GM18873 (cell line): ENCODE measurements at regions not wholly inside any gene's neighbourhood (a gene's known extent, or its start where the extent isn't known, plus 50 kb on each side); places are given as distances from the start of the nearest gene placed in this dataset.

Experiments used
- ATAC-seq: cut with Tn5 transposase; IDR thresholded peaks from one replicate; pipeline ENCODE4 v1.9.1; 2021; ENCODE audit warnings: mild to moderate bottlenecking, moderate library complexity, moderate number of reproducible peaks; ENCODE audit not compliant: unreplicated experiment, low FRiP score

GRCh38 chr5:82815871-82816270, 261.3 kb downstream of the TMEM167A start:
- no peak for ATAC-seq

DNA sequence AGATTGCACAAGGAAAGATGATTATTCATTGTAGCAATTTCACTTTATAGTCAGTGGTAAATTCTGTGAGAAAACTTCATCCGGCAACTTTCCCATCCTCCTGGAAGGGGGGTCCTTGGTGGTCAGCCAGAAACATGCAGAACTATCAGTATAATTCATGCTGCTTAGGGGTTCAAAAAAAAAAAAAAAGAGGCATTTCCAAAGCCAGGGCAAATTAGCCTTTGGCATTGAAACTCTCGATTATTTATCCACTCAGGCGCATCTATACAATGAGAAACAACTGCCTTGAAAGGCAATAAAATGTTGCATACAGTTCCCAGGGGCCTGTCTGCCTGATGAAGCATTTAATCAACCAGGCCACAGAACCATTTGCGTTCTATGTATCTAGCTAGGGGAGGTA, 263.3 kb downstream of the TMEM167A start:
- ATAC-seq = no peak

- no peak for ATAC-seq
Measured at GRCh38 chr5:82812575-82812974, 264.6 kb downstream of the TMEM167A start.

- ATAC-seq = no peak
Measured at GRCh38 chr5:82811490-82811889, 265.7 kb downstream of the TMEM167A start.

DNA sequence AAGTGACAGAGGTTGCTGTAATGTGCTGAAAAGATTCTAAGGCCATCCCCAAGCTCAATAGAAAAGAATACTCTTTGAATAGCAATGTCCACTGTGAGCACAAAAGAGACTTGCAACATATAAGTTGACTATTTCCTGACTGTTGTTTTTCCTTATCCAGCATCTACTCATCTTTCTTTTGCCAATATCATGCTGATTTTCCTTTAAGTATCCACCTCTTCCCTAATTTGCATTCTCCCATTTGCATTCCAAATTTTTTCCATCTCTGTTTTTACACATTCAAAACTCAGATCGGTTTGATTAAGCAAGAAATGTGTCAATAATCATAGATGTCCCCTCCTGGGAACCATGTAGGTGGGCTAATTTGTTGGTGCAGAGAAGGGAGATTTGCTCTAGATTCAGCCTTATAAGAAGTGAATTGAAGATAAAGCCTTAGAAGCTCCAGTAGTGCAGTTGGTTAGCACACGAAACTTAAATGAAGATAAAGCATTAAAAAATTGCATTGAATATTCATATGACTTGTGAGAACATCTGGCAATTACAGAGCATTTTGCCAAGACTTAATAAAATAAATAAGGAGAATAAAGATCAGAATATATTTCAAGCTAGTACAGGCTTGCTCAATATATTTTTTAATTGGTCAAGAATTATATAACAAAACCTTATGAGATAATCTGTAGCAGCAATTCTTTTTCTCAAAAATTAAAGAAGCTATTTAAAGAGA, 267.6 kb downstream of the TMEM167A start:
- no peak for ATAC-seq

- no peak for ATAC-seq
Measured at GRCh38 chr5:82808960-82809359, 268.2 kb downstream of the TMEM167A start.

DNA sequence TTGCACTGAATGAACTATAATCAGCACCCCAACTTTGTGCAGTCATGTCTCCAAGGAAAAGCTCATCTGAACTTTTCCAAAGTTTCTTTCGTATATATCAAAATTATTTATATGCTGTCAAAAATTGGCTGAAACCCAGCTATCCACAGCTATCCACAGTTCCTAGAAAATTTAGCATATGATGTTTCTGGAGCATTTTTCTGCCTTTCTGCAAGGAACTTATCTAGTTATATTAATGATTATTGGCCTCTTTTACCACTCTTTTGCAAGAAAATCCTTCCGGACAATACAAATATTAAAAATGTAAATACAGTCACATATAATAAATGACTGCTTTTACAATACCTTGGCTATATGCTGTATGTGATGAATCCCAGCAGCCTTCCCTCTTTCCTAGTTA, 270.2 kb downstream of the TMEM167A start:
- no peak for ATAC-seq

- no peak for ATAC-seq
Measured at GRCh38 chr5:82806513-82806912, 270.7 kb downstream of the TMEM167A start.

DNA sequence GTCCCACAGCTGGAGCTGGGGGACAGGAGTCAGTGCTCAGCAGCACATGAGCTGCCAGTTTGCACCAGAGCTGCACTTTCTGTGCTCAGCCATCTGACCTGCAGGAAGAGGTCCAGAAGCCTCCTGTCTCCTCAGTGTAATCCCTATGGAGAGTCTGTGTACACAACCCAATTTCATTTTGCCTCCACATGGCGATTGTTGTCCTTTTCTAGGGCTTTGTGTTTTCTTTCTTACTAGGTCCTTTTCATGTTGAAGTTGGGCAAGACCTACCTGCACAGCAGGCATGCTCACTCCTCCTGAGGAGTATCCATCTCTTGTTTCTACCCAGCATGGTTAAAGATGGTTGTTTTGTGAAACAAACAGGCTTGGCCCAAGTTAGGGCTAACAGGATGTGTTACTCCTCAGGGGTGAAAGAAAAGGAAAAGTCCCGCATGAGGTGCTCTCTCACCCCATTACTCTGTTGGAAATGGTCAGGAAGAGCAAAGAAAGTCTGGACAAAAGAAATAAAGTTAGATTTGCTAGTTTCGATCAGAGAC, 273.0 kb downstream of the TMEM167A start:
- ATAC-seq = no peak

- peak; percentile 77 for ATAC-seq
Measured at GRCh38 chr5:82802954-82803353, 274.2 kb downstream of the TMEM167A start.

DNA sequence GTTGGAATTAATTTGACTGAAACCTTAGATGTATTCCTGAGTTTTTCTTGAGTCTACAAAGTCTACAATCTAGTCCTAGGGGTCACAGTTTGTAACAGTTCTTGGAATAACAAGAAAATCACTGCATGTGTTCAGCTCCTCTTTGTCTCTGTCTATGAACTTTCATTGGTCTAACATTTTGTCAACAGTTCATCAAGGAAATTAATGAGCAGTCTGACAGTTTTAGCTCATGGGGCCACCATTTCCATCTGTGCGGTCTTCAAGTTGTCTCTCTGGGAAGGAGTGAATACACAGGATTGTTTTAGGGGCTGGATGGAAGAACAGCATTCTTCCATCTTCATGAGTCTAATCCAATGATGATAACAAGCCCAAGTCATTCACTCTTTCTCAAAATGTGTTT, 276.4 kb downstream of the TMEM167A start:
- ATAC-seq = no peak

DNA sequence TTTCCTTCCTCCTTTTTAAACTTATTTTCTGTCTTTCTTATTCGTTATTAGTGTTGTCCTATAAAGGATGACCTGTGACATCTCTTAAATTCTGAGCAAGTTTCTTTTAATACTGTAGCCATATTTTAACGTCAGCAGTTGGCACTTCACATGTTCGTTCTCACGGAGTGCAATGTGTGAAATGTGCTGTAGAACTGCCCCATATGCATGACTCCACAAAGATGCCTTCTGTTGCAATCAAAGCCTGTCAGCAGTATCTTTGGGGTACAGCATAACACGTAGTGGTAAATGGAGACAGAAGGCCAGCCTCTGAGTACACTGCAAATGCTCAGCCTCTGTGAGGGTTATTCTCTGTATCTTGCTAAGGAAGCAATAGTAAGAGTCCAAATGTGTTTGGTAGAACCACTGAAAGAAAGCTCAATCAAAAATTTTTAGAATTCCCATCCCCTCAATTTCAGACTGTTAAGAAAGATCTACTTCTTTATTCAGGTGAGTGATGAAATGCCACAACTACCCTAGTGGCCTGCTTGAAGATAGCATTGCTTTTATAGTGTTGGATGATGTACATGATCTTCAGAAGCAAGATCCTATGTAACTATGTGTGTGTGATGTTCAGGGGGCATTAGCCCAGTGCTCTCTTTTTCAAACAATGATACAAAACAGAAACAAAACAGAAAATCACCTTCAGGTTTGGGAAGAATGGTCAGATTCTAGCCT, 277.7 kb downstream of the TMEM167A start:
- no peak for ATAC-seq

DNA sequence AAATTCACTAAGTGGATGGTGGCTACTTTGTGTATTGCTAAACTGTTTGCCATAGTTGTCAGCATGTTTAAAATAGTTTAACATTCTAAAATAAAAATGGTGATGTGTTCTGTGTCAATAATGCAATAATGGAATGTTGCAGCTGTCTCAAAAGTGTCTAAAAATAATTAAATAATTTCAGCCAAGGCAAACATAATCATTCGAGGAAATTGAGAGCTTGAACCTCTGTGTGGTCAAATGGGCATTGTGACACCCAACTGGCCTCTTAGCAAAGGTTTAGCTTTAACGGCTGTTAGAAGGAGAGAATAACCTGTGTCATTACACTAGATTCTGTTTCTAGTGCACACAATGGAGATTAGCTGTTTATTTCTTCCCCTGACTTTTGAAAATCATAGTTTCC, 278.5 kb downstream of the TMEM167A start:
- ATAC-seq = no peak

- no peak for ATAC-seq
Measured at GRCh38 chr5:82796643-82797416, 280.4 kb downstream of the TMEM167A start.

GRCh38 chr5:82794876-82795275, 282.3 kb downstream of the TMEM167A start:
- ATAC-seq = no peak

DNA sequence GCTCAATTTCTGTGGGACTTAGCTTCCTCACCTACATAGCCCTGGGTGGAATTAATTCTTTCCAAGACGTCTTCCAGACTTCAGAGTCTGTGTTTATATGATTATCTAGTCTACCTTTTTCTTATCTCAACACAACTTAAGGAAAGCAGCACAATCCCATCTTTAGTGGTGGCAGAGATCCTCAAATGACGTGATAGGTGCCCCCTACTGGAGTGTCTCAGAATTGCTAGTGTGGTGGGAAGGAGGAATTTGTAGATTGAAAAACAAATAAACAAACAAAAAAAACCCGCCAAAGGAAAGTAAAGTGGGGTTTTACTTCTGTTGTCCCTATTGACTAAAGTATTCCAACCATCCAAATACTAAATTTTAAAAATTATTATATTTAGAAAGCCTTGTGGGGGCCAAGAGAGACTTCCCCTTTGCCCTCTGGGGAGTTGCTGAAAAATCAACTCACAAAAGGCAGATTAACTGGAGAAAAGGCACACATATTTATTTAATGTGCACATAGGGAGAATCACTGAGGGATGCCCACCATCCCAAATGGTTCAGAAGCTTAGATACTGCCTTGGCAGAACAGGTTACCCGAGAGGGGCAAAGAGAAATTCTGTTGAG, 283.3 kb downstream of the TMEM167A start:
- ATAC-seq = no peak

DNA sequence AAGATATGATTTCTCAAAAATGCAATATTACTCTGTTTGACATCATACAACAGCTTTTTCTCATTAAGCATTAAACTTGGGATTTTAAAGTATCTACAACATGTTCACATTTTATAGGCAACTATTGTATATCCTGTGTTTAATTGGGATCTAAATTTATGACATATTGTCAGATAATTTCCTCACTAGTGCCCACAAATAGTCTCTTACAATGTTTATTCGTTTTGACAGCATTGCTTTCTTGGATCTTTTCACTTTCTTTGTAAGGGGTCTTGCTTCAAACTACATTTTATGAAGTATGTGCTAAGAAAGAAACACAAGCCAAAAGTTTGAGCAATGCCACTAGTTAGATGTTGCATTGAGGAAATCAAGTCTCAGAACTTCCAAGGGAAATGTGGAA, 285.1 kb downstream of the TMEM167A start:
- no peak for ATAC-seq

DNA sequence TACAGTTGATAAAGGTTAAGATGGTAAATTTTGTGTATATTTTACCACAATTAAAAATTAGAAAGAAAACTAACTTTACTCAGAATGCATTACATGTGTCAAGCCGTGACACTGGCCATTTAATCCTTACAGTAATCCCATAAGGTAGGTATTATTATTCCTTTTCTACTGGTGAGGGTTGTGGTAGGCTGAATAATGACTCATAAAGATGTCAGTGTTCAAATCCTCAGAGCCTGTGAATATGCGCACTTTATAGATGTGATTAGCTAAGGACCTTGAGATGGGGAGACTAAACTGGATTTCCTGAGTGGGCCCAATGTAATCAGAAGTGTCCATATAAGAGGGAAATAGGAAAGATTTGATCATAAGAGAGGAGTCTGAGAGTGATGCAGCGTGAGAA, 288.1 kb downstream of the TMEM167A start:
- no peak for ATAC-seq

GRCh38 chr5:82786748-82787147, 290.4 kb downstream of the TMEM167A start:
- no peak for ATAC-seq

GRCh38 chr5:82785882-82786509, 291.2 kb downstream of the TMEM167A start:
- no peak for ATAC-seq
